Panc1 (cell line): ENCODE measurements at regions not wholly inside any gene's neighbourhood (a gene's known extent, or its start where the extent isn't known, plus 50 kb on each side); places are given as distances from the start of the nearest gene placed in this dataset.
"Not testable (repeated sequence)": the region's sequence is repeated elsewhere in the genome, so short reads cannot be mapped to it uniquely, and the experiment has no call there.

ENCODE experiments used
- CTCF ChIP-seq: fragments of 450-650 bp; IDR thresholded peaks from 2 replicates; pipeline ENCODE4 v1.5.1; 2017; ENCODE audit warnings: mild to moderate bottlenecking
- POLR2AphosphoS5 ChIP-seq: IDR thresholded peaks from 2 replicates; pipeline ENCODE4 v1.6.1; 2012; ENCODE audit warnings: mild to moderate bottlenecking, low read depth, low read length, moderate library complexity
- SIN3A ChIP-seq: IDR thresholded peaks from 2 replicates; pipeline ENCODE4 v1.6.1; 2012; ENCODE audit warnings: low read depth, mild to moderate bottlenecking, low read length, moderate library complexity, borderline replicate concordance; ENCODE audit not compliant: insufficient read depth
- TCF7L2 ChIP-seq: IDR thresholded peaks from 2 replicates; pipeline ENCODE4 v1.6.1; 2011; ENCODE audit warnings: mild to moderate bottlenecking, low read depth, low read length, inconsistent platforms
- TF ChIP-seq, protein P1 (sequence below), 2 experiments: IDR thresholded peaks; 2 replicates each; pipeline ENCODE4 v1.6.1; 2011 to 2012; ENCODE audit warnings: low read depth in 2 of 2, control low read depth in 1 of 2, low read length in 1 of 2, mild to moderate bottlenecking in 1 of 2, moderate library complexity in 1 of 2; ENCODE audit not compliant: insufficient read depth in 1 of 2

- TF ChIP-seq POLR2AphosphoS5, CTCF, SIN3A, TCF7L2: not testable (repeated sequence)
- TF ChIP-seq, protein P1, sequence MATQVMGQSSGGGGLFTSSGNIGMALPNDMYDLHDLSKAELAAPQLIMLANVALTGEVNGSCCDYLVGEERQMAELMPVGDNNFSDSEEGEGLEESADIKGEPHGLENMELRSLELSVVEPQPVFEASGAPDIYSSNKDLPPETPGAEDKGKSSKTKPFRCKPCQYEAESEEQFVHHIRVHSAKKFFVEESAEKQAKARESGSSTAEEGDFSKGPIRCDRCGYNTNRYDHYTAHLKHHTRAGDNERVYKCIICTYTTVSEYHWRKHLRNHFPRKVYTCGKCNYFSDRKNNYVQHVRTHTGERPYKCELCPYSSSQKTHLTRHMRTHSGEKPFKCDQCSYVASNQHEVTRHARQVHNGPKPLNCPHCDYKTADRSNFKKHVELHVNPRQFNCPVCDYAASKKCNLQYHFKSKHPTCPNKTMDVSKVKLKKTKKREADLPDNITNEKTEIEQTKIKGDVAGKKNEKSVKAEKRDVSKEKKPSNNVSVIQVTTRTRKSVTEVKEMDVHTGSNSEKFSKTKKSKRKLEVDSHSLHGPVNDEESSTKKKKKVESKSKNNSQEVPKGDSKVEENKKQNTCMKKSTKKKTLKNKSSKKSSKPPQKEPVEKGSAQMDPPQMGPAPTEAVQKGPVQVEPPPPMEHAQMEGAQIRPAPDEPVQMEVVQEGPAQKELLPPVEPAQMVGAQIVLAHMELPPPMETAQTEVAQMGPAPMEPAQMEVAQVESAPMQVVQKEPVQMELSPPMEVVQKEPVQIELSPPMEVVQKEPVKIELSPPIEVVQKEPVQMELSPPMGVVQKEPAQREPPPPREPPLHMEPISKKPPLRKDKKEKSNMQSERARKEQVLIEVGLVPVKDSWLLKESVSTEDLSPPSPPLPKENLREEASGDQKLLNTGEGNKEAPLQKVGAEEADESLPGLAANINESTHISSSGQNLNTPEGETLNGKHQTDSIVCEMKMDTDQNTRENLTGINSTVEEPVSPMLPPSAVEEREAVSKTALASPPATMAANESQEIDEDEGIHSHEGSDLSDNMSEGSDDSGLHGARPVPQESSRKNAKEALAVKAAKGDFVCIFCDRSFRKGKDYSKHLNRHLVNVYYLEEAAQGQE (IDR thresholded peaks at IDR 0.05; ENCODE audit: insufficient read depth in 1 of 2, low read depth in 2 of 2, low read length in 1 of 2): not testable (repeated sequence)
These were observed 76.1 kb downstream of the TEX35 start for GRCh38 chr1:178589042-178589441.
